H9 (cell line): ENCODE measurements at regions not wholly inside any gene's neighbourhood (a gene's known extent, or its start where the extent isn't known, plus 50 kb on each side); places are given as distances from the start of the nearest gene placed in this dataset.

Experiments
- DNase-seq: peaks from one replicate; pipeline ENCODE4 v3.0.0-alpha.2; 2017
- H2AFZ ChIP-seq: one replicate; pipeline ENCODE4 v1.6.1; 2013; ENCODE audit warnings: mild to moderate bottlenecking, low read length, control low read depth, moderate library complexity
- H2AK5ac ChIP-seq: 2 replicates; pipeline ENCODE4 v1.6.1; 2013; ENCODE audit warnings: low read length, control low read depth, mixed read lengths; ENCODE audit not compliant: insufficient read length
- H2BK120ac ChIP-seq: one replicate; pipeline ENCODE4 v1.6.1; 2013; ENCODE audit warnings: low read depth, mild to moderate bottlenecking, low read length, control low read depth, inconsistent platforms; ENCODE audit not compliant: poor library complexity, severe bottlenecking
- H2BK12ac ChIP-seq: 2 replicates; pipeline ENCODE4 v1.6.1; 2013; ENCODE audit warnings: low read length, control low read depth, mixed read lengths, low read depth; ENCODE audit not compliant: insufficient read length
- H2BK15ac ChIP-seq: 2 replicates; pipeline ENCODE4 v1.6.1; 2013; ENCODE audit warnings: low read depth, low read length, control low read depth
- H2BK20ac ChIP-seq: one replicate; pipeline ENCODE4 v1.6.1; 2013; ENCODE audit warnings: low read depth, mild to moderate bottlenecking, low read length, control low read depth, inconsistent platforms; ENCODE audit not compliant: poor library complexity, severe bottlenecking
- H2BK5ac ChIP-seq: 2 replicates; pipeline ENCODE4 v1.6.1; 2013; ENCODE audit warnings: low read length, control low read depth, mixed read lengths; ENCODE audit not compliant: insufficient read length
- H3K14ac ChIP-seq: 2 replicates; pipeline ENCODE4 v1.6.1; 2013; ENCODE audit warnings: low read length, control low read depth; ENCODE audit not compliant: insufficient read depth
- H3K18ac ChIP-seq: 2 replicates; pipeline ENCODE4 v1.6.1; 2013; ENCODE audit warnings: low read depth, mild to moderate bottlenecking, mixed read lengths, low read length, control low read depth; ENCODE audit not compliant: insufficient read length
- H3K23ac ChIP-seq: 2 replicates; pipeline ENCODE4 v1.6.1; 2013; ENCODE audit warnings: low read length, control low read depth, mixed read lengths, low read depth; ENCODE audit not compliant: insufficient read length
- H3K23me2 ChIP-seq: 2 replicates; pipeline ENCODE4 v1.6.1; 2013; ENCODE audit warnings: low read depth, mild to moderate bottlenecking, mixed read lengths, low read length, control low read depth; ENCODE audit not compliant: insufficient read length, poor library complexity, severe bottlenecking
- H3K27ac ChIP-seq: 2 replicates; pipeline ENCODE4 v1.5.1; 2013; ENCODE audit warnings: low read length, control low read depth, mixed read lengths, low read depth; ENCODE audit not compliant: insufficient read length
- H3K27me3 ChIP-seq: 2 replicates; pipeline ENCODE4 v1.6.1; 2013; ENCODE audit warnings: low read length, control low read depth, inconsistent platforms; ENCODE audit not compliant: insufficient read depth
- H3K4ac ChIP-seq: 2 replicates; pipeline ENCODE4 v1.6.1; 2013; ENCODE audit warnings: low read depth, mild to moderate bottlenecking, control low read depth, inconsistent platforms, low read length, moderate library complexity
- H3K4me1 ChIP-seq: 2 replicates; pipeline ENCODE4 v1.6.1; 2013; ENCODE audit warnings: low read length, control low read depth, inconsistent platforms; ENCODE audit not compliant: insufficient read depth
- H3K4me2 ChIP-seq: 2 replicates; pipeline ENCODE4 v1.6.1; 2013; ENCODE audit warnings: low read length, control low read depth, mixed read lengths; ENCODE audit not compliant: insufficient read length, insufficient read depth
- H3K56ac ChIP-seq: 2 replicates; pipeline ENCODE4 v1.6.1; 2013; ENCODE audit warnings: low read depth, mild to moderate bottlenecking, mixed read lengths, low read length, control low read depth; ENCODE audit not compliant: insufficient read length
- H3K79me1 ChIP-seq: 2 replicates; pipeline ENCODE4 v1.6.1; 2013; ENCODE audit warnings: low read depth, mild to moderate bottlenecking, moderate library complexity, low read length, control low read depth, inconsistent platforms; ENCODE audit not compliant: insufficient read depth, poor library complexity, severe bottlenecking
- H3K79me2 ChIP-seq: 2 replicates; pipeline ENCODE4 v1.6.1; 2013; ENCODE audit warnings: low read length, control low read depth, inconsistent platforms; ENCODE audit not compliant: insufficient read depth
- H3K9ac ChIP-seq: 2 replicates; pipeline ENCODE4 v1.6.1; 2013; ENCODE audit warnings: low read length, control low read depth, mixed read lengths; ENCODE audit not compliant: insufficient read length; ENCODE audit errors: extremely low read depth
- H3K9me3 ChIP-seq: one replicate; pipeline ENCODE4 v1.6.1; 2013; ENCODE audit warnings: low read depth, low read length, inconsistent platforms; ENCODE audit not compliant: control insufficient read depth
- H3T11ph ChIP-seq: one replicate; pipeline ENCODE4 v1.6.1; 2013; ENCODE audit warnings: mild to moderate bottlenecking, low read length, control low read depth, inconsistent platforms
- H4K20me1 ChIP-seq: one replicate; pipeline ENCODE4 v1.6.1; 2013; ENCODE audit not compliant: control insufficient read depth, insufficient read length, insufficient read depth
- H4K5ac ChIP-seq: 2 replicates; pipeline ENCODE4 v1.6.1; 2013; ENCODE audit warnings: low read depth, mild to moderate bottlenecking, mixed read lengths, low read length, control low read depth; ENCODE audit not compliant: insufficient read length
- H4K8ac ChIP-seq: replicated peaks from 2 replicates; pipeline ENCODE4 v1.6.1; 2013; ENCODE audit warnings: low read length, control low read depth, mixed read lengths, low read depth; ENCODE audit not compliant: insufficient read length
- H4K91ac ChIP-seq: 2 replicates; pipeline ENCODE4 v1.6.1; 2013; ENCODE audit warnings: low read depth, mild to moderate bottlenecking, moderate library complexity, mixed read lengths, low read length, control low read depth; ENCODE audit not compliant: insufficient read length
- H3K27ac Mint-ChIP-seq, 3 experiments: 2 replicates in 2 of 3; 3 replicates in 1 of 3; pipeline ENCODE4 v1.8.0; 2020 to 2021; ENCODE audit warnings: mixed read lengths in 3 of 3, mild to moderate bottlenecking in 1 of 3, moderate library complexity in 1 of 3
- H3K27me3 Mint-ChIP-seq: 2 replicates; pipeline ENCODE4 v1.8.0; 2021; ENCODE audit warnings: low read depth, mild to moderate bottlenecking, moderate library complexity, mixed read lengths
- H3K36me3 Mint-ChIP-seq, 3 experiments: 2 replicates in 2 of 3; 3 replicates in 1 of 3; pipeline ENCODE4 v1.8.0; 2020 to 2021; ENCODE audit warnings: low read depth in 3 of 3, mixed read lengths in 3 of 3; ENCODE audit not compliant: insufficient read depth in 1 of 3
- H3K4me1 Mint-ChIP-seq, 2 experiments: 2 replicates each; pipeline ENCODE4 v1.8.0; 2020; ENCODE audit warnings: mixed read lengths in 2 of 2
- H3K4me3 Mint-ChIP-seq, 2 experiments: 2 replicates in 1 of 2; 3 replicates in 1 of 2; pipeline ENCODE4 v1.8.0; 2020 to 2021; ENCODE audit warnings: mild to moderate bottlenecking in 2 of 2, mixed read lengths in 2 of 2, moderate library complexity in 1 of 2
- H3K9me3 Mint-ChIP-seq, 2 experiments: 2 replicates in 1 of 2; 3 replicates in 1 of 2; pipeline ENCODE4 v1.8.0; 2020; ENCODE audit warnings: mild to moderate bottlenecking in 2 of 2, mixed read lengths in 2 of 2, moderate library complexity in 1 of 2
- CTCF ChIP-seq: fragments of 200-600 bp; sonication (generic); conservative IDR thresholded peaks from 3 replicates; pipeline ENCODE4 v1.8.0; 2021; ENCODE audit warnings: antibody characterized with exemption, mild to moderate bottlenecking
- WGBS: extraction: QIAGEN DNeasy Blood & Tissue Kit; methylation state at CpG from one replicate; pipeline ENCODE4 v1.1.7; 2013; ENCODE audit warnings: missing lambda C conversion rate, low lambda C conversion rate, mixed read lengths; ENCODE audit not compliant: insufficient read length; ENCODE audit errors: extremely low coverage; 5-methylcytosine and 5-hydroxymethylcytosine counted together

GRCh38 chr4:148786699-148787098 is 344.5 kb upstream of the NR3C2 start:
- Histone ChIP-seq H3K14ac (no peak overlapping the region), H3K9ac (no peak overlapping the region), H3K23me2 (no peaks in the 10 kb centered on the region), H3K4ac (no peak overlapping the region), H4K91ac (no peak overlapping the region), H3K4me1 (peaks cover 8% of the 10 kb centered on the region; the same call in 1 of the 2 replicates), H2BK120ac (no peak overlapping the region), H3K4me2 (no peak overlapping the region), H3K79me1 (no peaks in the 10 kb centered on the region), H3K27ac (no peak overlapping the region), H3K23ac (no peak overlapping the region), H2BK15ac (no peak overlapping the region), H2BK5ac (no peak overlapping the region), H3T11ph (no peak overlapping the region), H4K8ac (no peak overlapping the region), H2AK5ac (no peak overlapping the region), H4K20me1 (no peaks in the 10 kb centered on the region), H3K56ac (no peak overlapping the region), H3K18ac (no peak overlapping the region), H2BK12ac (no peak overlapping the region), H2BK20ac (no peak overlapping the region), H2AFZ (no peak overlapping the region), H3K79me2 (no peaks in the 10 kb centered on the region), H3K9me3 (no peaks in the 10 kb centered on the region), H3K27me3 (no peaks in the 10 kb centered on the region), H4K5ac (no peak overlapping the region)
- WGBS = no CpG with 5 or more reads among the region's 5 CpGs
- Mint-ChIP-seq H3K4me3 (no peak overlapping the region), H3K9me3 (no peaks in the 10 kb centered on the region), H3K36me3 (no peaks in the 10 kb centered on the region), H3K27ac (no peak overlapping the region), H3K27me3 (no peaks in the 10 kb centered on the region), H3K4me1 (peaks cover 21 to 34% of the 10 kb centered on the region in 2 experiments)
- no peak for TF ChIP-seq CTCF
- DNase-seq = no peak
